ENCODE measurements at regions not wholly inside any gene's neighbourhood (a gene's known extent, or its start where the extent isn't known, plus 50 kb on each side); places are given as distances from the start of the nearest gene placed in this dataset.

- Histone ChIP-seq H3K23ac (ENCODE audit: low read depth, low read length) (no peak overlapping the region), H3K14ac (replicated peaks; ENCODE audit: low read depth, low read length) (no peak overlapping the region), H4K5ac (ENCODE audit: low read depth, low read length) (no peak overlapping the region), H2AFZ (replicated peaks; ENCODE audit: low read length, poor library complexity) (no peak overlapping the region), H2BK15ac (ENCODE audit: low read depth, low read length) (no peak overlapping the region), H3K27ac (ENCODE audit: insufficient read depth, low read length) (no peak overlapping the region), H2BK120ac (ENCODE audit: low read depth, low read length) (no peak overlapping the region), H2BK5ac (ENCODE audit: low read depth, low read length, poor library complexity, severe bottlenecking) (no peak overlapping the region), H3K4ac (ENCODE audit: low read depth, low read length) (no peak overlapping the region), H3K18ac (ENCODE audit: low read depth, low read length) (no peak overlapping the region), H3K9ac (ENCODE audit: low read depth, low read length) (no peak overlapping the region), H3K4me1 (ENCODE audit: control insufficient read depth, insufficient read depth, low read length) (no peaks in the 10 kb centered on the region), H2BK20ac (ENCODE audit: low read depth, low read length) (no peak overlapping the region), H3K4me3 (ENCODE audit: insufficient read depth, low read depth, low read length) (no peak overlapping the region), H3K9me3 (ENCODE audit: control insufficient read depth, insufficient read depth, low read length) (no peaks in the 10 kb centered on the region), H3K27me3 (ENCODE audit: control insufficient read depth, insufficient read depth, low read length) (no peaks in the 10 kb centered on the region), H3K9me1 (ENCODE audit: insufficient read depth, low read length) (no peaks in the 10 kb centered on the region), H2AK5ac (ENCODE audit: low read depth, low read length) (no peak overlapping the region), H4K8ac (ENCODE audit: low read depth in 2 of 2, low read length in 2 of 2) (no peak overlapping the region), H3K79me1 (ENCODE audit: low read depth in 1 of 2, low read length in 2 of 2) (no peaks in the 10 kb centered on the region; a peak in 1 of 4 replicates), H3K36me3 (ENCODE audit: control insufficient read depth, insufficient read depth, low read length) (no peaks in the 10 kb centered on the region), H3K4me2 (ENCODE audit: low read depth, low read length) (no peak overlapping the region), H3K56ac (ENCODE audit: extremely low read depth, insufficient read depth, low read length) (no peak overlapping the region), H4K20me1 (ENCODE audit: insufficient read depth, low read length) (no peaks in the 10 kb centered on the region), H2AK9ac (replicated peaks; ENCODE audit: low read depth, low read length, poor library complexity) (no peak overlapping the region), H4K91ac (ENCODE audit: insufficient read depth, low read depth, low read length) (no peak overlapping the region)
- no TSS peak for BruUV-seq (replicated peaks)
- no CpG with 5 or more reads among the region's 2 CpGs for WGBS, 2 experiments (ENCODE audit: extremely low coverage in 2 of 2, insufficient read length in 1 of 2)
- no peak for ATAC-seq (ENCODE audit: low read depth)
- ChIA-PET CTCF (no interaction called here), POLR2A (ENCODE audit: unreplicated experiment) (no interaction called here)
- dilution Hi-C loops (cut with HindIII; ENCODE audit: low sequenced_read_pairs, unreplicated experiment) (no loop called here), intact Hi-C loops (cut with micrococcal nuclease) (no loop called here), in situ Hi-C loops (cut with MboI; ENCODE audit: low sequenced_read_pairs) (no loop called here)
- TF ChIP-seq RAD21 (IDR thresholded peaks at IDR 0.05; ENCODE audit: low read length) (no peak), CEBPB (IDR thresholded peaks at IDR 0.05; ENCODE audit: low read depth, low read length) (no peak), RFX5 (IDR thresholded peaks at IDR 0.05; ENCODE audit: low read depth, low read length) (no peak), NFE2L2 (IDR thresholded peaks at IDR 0.05; ENCODE audit: low read depth, low read length) (no peak), CHD1 (IDR thresholded peaks at IDR 0.05; ENCODE audit: low read depth, low read length) (no peak), SMC3 (IDR thresholded peaks at IDR 0.05; ENCODE audit: low read depth, low read length) (no peak), USF2 (IDR thresholded peaks at IDR 0.05; ENCODE audit: low read depth, low read length) (no peak), MAZ (IDR thresholded peaks at IDR 0.05; ENCODE audit: borderline replicate concordance, low read depth, low read length) (no peak), MAFK (IDR thresholded peaks at IDR 0.05; ENCODE audit: low read depth, low read length) (no peak)
- DNase-seq = no peak
Measured at GRCh38 chr21:29418813-29419212, 120.1 kb downstream of the BACH1 start.
